ENCODE measurements at regions not wholly inside any gene's neighbourhood (a gene's known extent, or its start where the extent isn't known, plus 50 kb on each side); places are given as distances from the start of the nearest gene placed in this dataset.

GRCh38 chr2:14355102-14355501, 277.4 kb upstream of the LRATD1 start:
- Histone ChIP-seq H3K4me3 (replicated peaks; ENCODE audit: insufficient read depth, low read length) (no peak overlapping the region), H3K27me3 (ENCODE audit: insufficient read depth, poor library complexity, severe bottlenecking) (no peaks in the 10 kb centered on the region), H3K27ac (replicated peaks) (no peak overlapping the region)
- no peak for DNase-seq (ENCODE audit: low read depth in 1 of 2, low spot score in 1 of 2)
- TF ChIP-seq POLR2AphosphoS5 (IDR thresholded peaks at IDR 0.05; ENCODE audit: low read depth) (no peak), SPI1 (IDR thresholded peaks at IDR 0.05; ENCODE audit: borderline replicate concordance, low read depth) (no peak), GABPA (IDR thresholded peaks at IDR 0.05; ENCODE audit: low read depth) (no peak), REST (IDR thresholded peaks at IDR 0.05; ENCODE audit: insufficient replicate concordance, low read depth) (no peak), CTCF (IDR thresholded peaks at IDR 0.05; ENCODE audit: insufficient read depth, low read length) (no peak)

- H3K27me3 ChIP-seq (ENCODE audit: insufficient read depth, poor library complexity, severe bottlenecking) = no peaks in the 10 kb centered on the region
- no peak for DNase-seq (ENCODE audit: low read depth in 1 of 2, low spot score in 1 of 2)
- H3K27ac ChIP-seq (replicated peaks) = no peak overlapping the region
- H3K4me3 ChIP-seq (replicated peaks; ENCODE audit: insufficient read depth, low read length) = no peak overlapping the region
- TF ChIP-seq POLR2AphosphoS5 (IDR thresholded peaks at IDR 0.05; ENCODE audit: low read depth) (no peak), CTCF (IDR thresholded peaks at IDR 0.05; ENCODE audit: insufficient read depth, low read length) (no peak), SPI1 (IDR thresholded peaks at IDR 0.05; ENCODE audit: borderline replicate concordance, low read depth) (no peak), GABPA (IDR thresholded peaks at IDR 0.05; ENCODE audit: low read depth) (no peak), REST (IDR thresholded peaks at IDR 0.05; ENCODE audit: insufficient replicate concordance, low read depth) (no peak)
Observed at GRCh38 chr2:14358339-14358738, 274.2 kb upstream of the LRATD1 start.

- H3K27ac ChIP-seq (replicated peaks) = no peak overlapping the region
- no peak for TF ChIP-seq CTCF (IDR thresholded peaks at IDR 0.05; ENCODE audit: insufficient read depth, low read length)
- TF ChIP-seq SPI1 (IDR thresholded peaks at IDR 0.05; ENCODE audit: borderline replicate concordance, low read depth) = no peak
- TF ChIP-seq REST (IDR thresholded peaks at IDR 0.05; ENCODE audit: insufficient replicate concordance, low read depth) = no peak
- TF ChIP-seq GABPA (IDR thresholded peaks at IDR 0.05; ENCODE audit: low read depth) = no peak
- no peak for TF ChIP-seq POLR2AphosphoS5 (IDR thresholded peaks at IDR 0.05; ENCODE audit: low read depth)
- DNase-seq (ENCODE audit: low read depth in 1 of 2, low spot score in 1 of 2) = no peak
Observed at GRCh38 chr2:14358774-14359173, 273.7 kb upstream of the LRATD1 start.

More at GRCh38 chr2:14358774-14359173, 273.7 kb upstream of the LRATD1 start:
- H3K27me3 ChIP-seq (ENCODE audit: insufficient read depth, poor library complexity, severe bottlenecking) = no peaks in the 10 kb centered on the region
- no peak overlapping the region for H3K4me3 ChIP-seq (replicated peaks; ENCODE audit: insufficient read depth, low read length)
